Loucy (cell line): ENCODE measurements at regions not wholly inside any gene's neighbourhood (a gene's known extent, or its start where the extent isn't known, plus 50 kb on each side); places are given as distances from the start of the nearest gene placed in this dataset.

ENCODE experiments used
- H2AFZ ChIP-seq: fragments of 200-600 bp; sonication (generic); 2 replicates; pipeline ENCODE4 v1.6.0; 2016; ENCODE audit warnings: antibody characterized with exemption, mild to moderate bottlenecking, low read length, moderate library complexity
- H3F3A ChIP-seq: fragments of 200-600 bp; 2 replicates; pipeline ENCODE4 v1.6.0; 2016; ENCODE audit warnings: antibody characterized with exemption, low read depth, mild to moderate bottlenecking
- H3K27me3 ChIP-seq: fragments of 200-600 bp; sonication (generic); 2 replicates; pipeline ENCODE4 v1.6.1; 2014; ENCODE audit warnings: low read length, mild to moderate bottlenecking; ENCODE audit not compliant: insufficient read depth, poor library complexity, severe bottlenecking
- H3K36me3 ChIP-seq: fragments of 200-600 bp; sonication (generic); 2 replicates; pipeline ENCODE4 v1.6.1; 2016; ENCODE audit warnings: low read length; ENCODE audit not compliant: insufficient read depth
- H3K4me1 ChIP-seq: fragments of 200-600 bp; sonication (generic); 2 replicates; pipeline ENCODE4 v1.5.1; 2014; ENCODE audit warnings: low read length, mild to moderate bottlenecking; ENCODE audit not compliant: insufficient read depth, poor library complexity, severe bottlenecking
- H3K4me2 ChIP-seq: fragments of 200-600 bp; sonication (generic); 2 replicates; pipeline ENCODE4 v1.6.0; 2014; ENCODE audit warnings: antibody characterized with exemption, low read length, low read depth, mild to moderate bottlenecking; ENCODE audit not compliant: poor library complexity, severe bottlenecking
- H3K4me3 ChIP-seq: fragments of 200-600 bp; sonication (generic); 2 replicates; pipeline ENCODE4 v1.5.1; 2014; ENCODE audit warnings: low read length, mild to moderate bottlenecking, mixed read lengths; ENCODE audit not compliant: poor library complexity, severe bottlenecking
- H3K79me2 ChIP-seq: fragments of 200-600 bp; sonication (generic); 2 replicates; pipeline ENCODE4 v1.6.1; 2014; ENCODE audit warnings: low read length; ENCODE audit not compliant: insufficient read depth
- H3K9ac ChIP-seq: fragments of 200-600 bp; sonication (generic); 2 replicates; pipeline ENCODE4 v1.6.0; 2014; ENCODE audit warnings: mild to moderate bottlenecking, low read depth, low read length, moderate library complexity; ENCODE audit not compliant: poor library complexity, severe bottlenecking
- H3K9me2 ChIP-seq: fragments of 200-600 bp; sonication (generic); replicated peaks from 2 replicates; pipeline ENCODE4 v1.6.1; 2016; ENCODE audit warnings: low read depth, low read length, mixed read lengths
- H3K9me3 ChIP-seq: fragments of 200-600 bp; sonication (generic); 2 replicates; pipeline ENCODE4 v1.6.1; 2014; ENCODE audit warnings: mild to moderate bottlenecking, antibody characterized with exemption, low read length, low read depth; ENCODE audit not compliant: insufficient read depth
- H4K20me1 ChIP-seq: fragments of 200-600 bp; sonication (generic); 2 replicates; pipeline ENCODE4 v1.6.0; 2014; ENCODE audit warnings: antibody characterized with exemption, low read length, mild to moderate bottlenecking; ENCODE audit not compliant: insufficient read depth, poor library complexity, severe bottlenecking
- CTCF ChIP-seq: fragments of 200-600 bp; sonication (generic); conservative IDR thresholded peaks from 2 replicates; pipeline ENCODE4 v1.5.1; 2014; ENCODE audit warnings: mild to moderate bottlenecking, antibody characterized with exemption, low read length
- EZH2phosphoT487 ChIP-seq: fragments of 200-600 bp; IDR thresholded peaks from 2 replicates; pipeline ENCODE4 v1.6.1; 2018; ENCODE audit warnings: antibody characterized with exemption, mild to moderate bottlenecking, moderate library complexity, borderline replicate concordance

- Histone ChIP-seq H3K36me3 (no peaks in the 10 kb centered on the region), H3K27me3 (no peaks in the 10 kb centered on the region), H2AFZ (no peak overlapping the region), H4K20me1 (no peaks in the 10 kb centered on the region), H3K9ac (no peak overlapping the region), H3K4me1 (no peaks in the 10 kb centered on the region), H3F3A (no peaks in the 10 kb centered on the region), H3K9me3 (no peaks in the 10 kb centered on the region), H3K9me2 (no peaks in the 10 kb centered on the region), H3K79me2 (no peaks in the 10 kb centered on the region), H3K4me3 (no peak overlapping the region), H3K4me2 (no peak overlapping the region)
- no peak for TF ChIP-seq EZH2phosphoT487
These were observed 253.4 kb upstream of the MOCS1 start for GRCh38 chr6:40187535-40188144.

GRCh38 chr6:40185486-40185885, 251.2 kb upstream of the MOCS1 start:
- H3K4me1 ChIP-seq: no peaks in the 10 kb centered on the region
- no peaks in the 10 kb centered on the region for H4K20me1 ChIP-seq
- H3K9ac ChIP-seq: no peak overlapping the region
- H3K4me2 ChIP-seq: no peak overlapping the region
- H3K27me3 ChIP-seq: no peaks in the 10 kb centered on the region
- TF ChIP-seq EZH2phosphoT487 (no peak), CTCF (no peak)
- no peak overlapping the region for H2AFZ ChIP-seq
- no peak overlapping the region for H3K4me3 ChIP-seq
- H3K36me3 ChIP-seq: no peaks in the 10 kb centered on the region
- no peaks in the 10 kb centered on the region for H3F3A ChIP-seq
- H3K79me2 ChIP-seq: no peaks in the 10 kb centered on the region
- no peaks in the 10 kb centered on the region for H3K9me2 ChIP-seq
- no peaks in the 10 kb centered on the region for H3K9me3 ChIP-seq

GRCh38 chr6:40183902-40184301, 249.6 kb upstream of the MOCS1 start:
- no peaks in the 10 kb centered on the region for H3K4me1 ChIP-seq

More at GRCh38 chr6:40183902-40184301, 249.6 kb upstream of the MOCS1 start:
- H3K27me3 ChIP-seq: no peaks in the 10 kb centered on the region
- H3K4me2 ChIP-seq: no peak overlapping the region
- H2AFZ ChIP-seq: no peak overlapping the region
- H3K9ac ChIP-seq: no peak overlapping the region
- no peaks in the 10 kb centered on the region for H3K36me3 ChIP-seq
- H3K9me3 ChIP-seq: no peaks in the 10 kb centered on the region
- H4K20me1 ChIP-seq: no peaks in the 10 kb centered on the region
- H3K4me3 ChIP-seq: no peak overlapping the region
- H3K79me2 ChIP-seq: no peaks in the 10 kb centered on the region
- H3F3A ChIP-seq: no peaks in the 10 kb centered on the region
- TF ChIP-seq EZH2phosphoT487: no peak
- TF ChIP-seq CTCF: no peak
- H3K9me2 ChIP-seq: no peaks in the 10 kb centered on the region
